ENCODE measurements at regions not wholly inside any gene's neighbourhood (a gene's known extent, or its start where the extent isn't known, plus 50 kb on each side); places are given as distances from the start of the nearest gene placed in this dataset.
A peak's percentile ranks its signal among the peaks of the same experiment; 100 is the strongest.

- DNase-seq (ENCODE audit: low read depth) = no peak
These were observed 60.7 kb upstream of the SMLR1 start for GRCh38 chr6:130766239-130767144.

DNA sequence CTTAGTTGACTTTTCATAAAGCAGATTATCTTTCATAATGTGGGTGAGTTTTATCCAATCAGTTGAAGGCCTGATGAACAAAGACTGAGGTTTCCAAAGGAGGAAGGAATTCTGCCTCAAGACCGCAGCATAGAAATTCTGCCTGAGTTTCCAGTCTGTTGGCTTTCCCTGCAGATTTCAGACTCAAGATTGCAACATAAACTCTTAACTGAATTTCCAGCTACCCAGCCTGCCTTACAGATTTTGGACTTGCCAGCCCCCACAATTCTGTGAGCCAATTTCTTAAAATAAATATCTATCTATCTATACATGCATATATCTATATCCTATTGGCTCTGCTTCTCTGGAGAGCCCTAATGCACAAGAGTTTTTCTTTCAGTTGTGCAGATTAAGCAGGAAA, 57.3 kb upstream of the SMLR1 start:
- DNase-seq (ENCODE audit: low read depth) = no peak

- DNase-seq (ENCODE audit: low read depth) = no peak
These were observed 55.5 kb upstream of the SMLR1 start for GRCh38 chr6:130771741-130772140.

DNA sequence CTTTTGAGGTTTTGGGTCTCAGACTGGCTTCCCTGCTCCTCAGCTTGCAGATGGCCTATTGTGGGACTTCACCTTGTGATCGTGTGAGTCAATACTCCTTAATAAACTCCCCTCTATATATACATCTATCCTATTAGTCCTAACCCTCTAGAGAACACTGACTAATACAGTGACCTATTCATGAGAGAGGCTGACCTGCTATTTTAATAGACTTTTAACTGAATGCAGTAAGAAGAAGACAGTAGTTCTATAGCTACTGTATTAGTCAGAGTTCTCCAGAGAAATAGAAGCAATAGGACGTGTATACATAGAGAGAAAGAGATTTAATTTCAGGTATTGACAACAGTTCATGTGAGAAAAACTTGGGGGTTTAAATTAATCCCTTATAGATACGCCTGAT, 53.3 kb upstream of the SMLR1 start:
- DNase-seq (ENCODE audit: low read depth) = no peak

- DNase-seq (ENCODE audit: low read depth) = peak; percentile 36
These were observed 51.7 kb upstream of the SMLR1 start for GRCh38 chr6:130775411-130776012.

DNA sequence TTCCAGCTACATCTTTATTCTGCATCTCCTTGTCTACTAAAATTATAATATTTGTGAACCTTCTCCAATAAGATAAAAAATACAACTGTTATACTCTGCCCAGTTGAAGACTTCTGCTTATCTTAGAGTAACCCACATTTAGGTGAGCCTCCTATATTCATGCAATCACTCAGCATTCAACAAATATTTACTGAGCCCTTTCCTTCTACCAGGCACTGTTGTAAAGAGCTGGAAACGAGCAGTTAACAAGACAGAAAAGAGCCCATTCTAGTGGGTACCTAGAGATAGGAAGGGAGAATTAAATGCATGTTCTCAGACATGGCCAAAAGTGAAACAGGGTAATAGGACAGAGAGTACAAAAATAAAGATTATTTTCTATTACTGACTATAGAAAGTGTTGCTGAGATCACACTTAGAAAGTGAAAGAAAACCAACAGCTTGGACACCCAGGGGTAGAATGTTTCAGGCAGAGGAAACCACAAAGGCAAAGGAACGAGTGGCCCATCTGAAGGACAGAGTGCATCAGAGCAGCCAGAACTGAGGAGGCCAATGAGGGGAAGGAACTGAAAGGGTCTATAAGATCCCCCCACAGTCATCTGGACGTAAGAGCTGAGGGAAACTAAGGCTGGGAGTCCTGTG, 50.8 kb upstream of the SMLR1 start:
- no peak for DNase-seq (ENCODE audit: low read depth)
